Vagina (tissue), 2 donors: ENCODE measurements at regions not wholly inside any gene's neighbourhood (a gene's known extent, or its start where the extent isn't known, plus 50 kb on each side); places are given as distances from the start of the nearest gene placed in this dataset.

Experiments used
- DNase-seq, 2 donors: peaks; one replicate each; pipeline ENCODE4 v3.0.0-alpha.2; 2017; ENCODE audit errors: extremely low spot score in 2 of 2
- H3K27ac ChIP-seq: fragments of 200-600 bp; sonication (generic); one replicate; pipeline ENCODE4 v1.5.1; 2019
- H3K27me3 ChIP-seq: fragments of 200-600 bp; sonication (generic); one replicate; pipeline ENCODE4 v1.5.1; 2019
- H3K36me3 ChIP-seq, 2 donors: fragments of 200-600 bp; sonication (generic); one replicate each; pipeline ENCODE4 v1.5.1; 2017 to 2019
- H3K4me1 ChIP-seq: fragments of 200-600 bp; sonication (generic); one replicate; pipeline ENCODE4 v1.5.1; 2019
- H3K4me3 ChIP-seq, 2 donors: fragments of 200-600 bp; sonication (generic); 1 replicate in 1 of 2; 2 replicates in 1 of 2; pipeline ENCODE4 v1.5.1; 2016 to 2019
- H3K9me3 ChIP-seq: fragments of 200-600 bp; sonication (generic); one replicate; pipeline ENCODE4 v1.5.1; 2019
- POLR2A ChIP-seq, 2 donors: fragments of 450-650 bp; IDR thresholded peaks; one replicate each; pipeline ENCODE4 v1.6.1; 2017; ENCODE audit warnings: antibody characterized with exemption in 2 of 2, mild to moderate bottlenecking in 2 of 2, moderate library complexity in 2 of 2
- POLR2AphosphoS5 ChIP-seq, 2 donors: sonication (generic); formaldehyde crosslinking; IDR thresholded peaks; one replicate each; pipeline ENCODE4 v1.9.0; 2017; ENCODE audit warnings: antibody characterized with exemption in 2 of 2, mild to moderate bottlenecking in 2 of 2, low read depth in 1 of 2; ENCODE audit not compliant: insufficient read depth in 1 of 2
- intact Hi-C: fragments of 100-400 bp; cut with DNase I; formaldehyde crosslinking; loops from one replicate; pipeline ENCODE4 v1.15.1; 2023
- TF ChIP-seq, protein P1 (sequence below), 3 experiments: fragments of 450-650 bp in 2 of 3; fragments of 200-600 bp in 1 of 3; sonication (generic) in 1 of 3; IDR thresholded peaks; one replicate each; pipeline ENCODE4 v1.5.1; 2017 to 2019; ENCODE audit warnings: antibody characterized with exemption in 3 of 3, mild to moderate bottlenecking in 2 of 3, moderate library complexity in 2 of 3

DNA sequence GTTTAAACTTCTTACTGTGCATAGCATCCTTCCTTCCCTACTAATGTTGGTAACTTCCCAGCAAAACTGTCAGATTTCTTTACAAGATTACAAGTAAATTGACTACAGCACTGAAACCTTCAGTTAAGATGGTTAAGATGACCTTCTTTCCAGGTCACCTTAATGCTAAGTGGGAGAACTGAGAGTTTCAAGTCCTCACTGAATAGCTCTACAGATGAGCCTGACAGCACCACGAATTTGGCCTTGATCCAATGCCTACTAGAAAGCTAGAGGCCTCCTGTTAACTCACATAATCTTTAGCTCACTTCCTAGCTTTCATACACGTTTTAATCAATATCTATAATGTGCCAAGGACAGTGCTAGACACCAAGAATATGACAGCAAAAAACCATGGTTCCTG lies 276.0 kb upstream of the PLD5 start:
- intact Hi-C loops, result no loop called here
- Histone ChIP-seq H3K4me3 (no peak overlapping the region), H3K27ac (no peak overlapping the region), H3K4me1 (no peaks in the 10 kb centered on the region), H3K27me3 (no peaks in the 10 kb centered on the region), H3K9me3 (no peaks in the 10 kb centered on the region), H3K36me3 (no peaks in the 10 kb centered on the region)
- no peak for TF ChIP-seq POLR2AphosphoS5 (IDR thresholded peaks at IDR 0.05; ENCODE audit: insufficient read depth in 1 of 2, low read depth in 1 of 2)
- no peak for TF ChIP-seq POLR2A (IDR thresholded peaks at IDR 0.05)
- TF ChIP-seq, protein P1, sequence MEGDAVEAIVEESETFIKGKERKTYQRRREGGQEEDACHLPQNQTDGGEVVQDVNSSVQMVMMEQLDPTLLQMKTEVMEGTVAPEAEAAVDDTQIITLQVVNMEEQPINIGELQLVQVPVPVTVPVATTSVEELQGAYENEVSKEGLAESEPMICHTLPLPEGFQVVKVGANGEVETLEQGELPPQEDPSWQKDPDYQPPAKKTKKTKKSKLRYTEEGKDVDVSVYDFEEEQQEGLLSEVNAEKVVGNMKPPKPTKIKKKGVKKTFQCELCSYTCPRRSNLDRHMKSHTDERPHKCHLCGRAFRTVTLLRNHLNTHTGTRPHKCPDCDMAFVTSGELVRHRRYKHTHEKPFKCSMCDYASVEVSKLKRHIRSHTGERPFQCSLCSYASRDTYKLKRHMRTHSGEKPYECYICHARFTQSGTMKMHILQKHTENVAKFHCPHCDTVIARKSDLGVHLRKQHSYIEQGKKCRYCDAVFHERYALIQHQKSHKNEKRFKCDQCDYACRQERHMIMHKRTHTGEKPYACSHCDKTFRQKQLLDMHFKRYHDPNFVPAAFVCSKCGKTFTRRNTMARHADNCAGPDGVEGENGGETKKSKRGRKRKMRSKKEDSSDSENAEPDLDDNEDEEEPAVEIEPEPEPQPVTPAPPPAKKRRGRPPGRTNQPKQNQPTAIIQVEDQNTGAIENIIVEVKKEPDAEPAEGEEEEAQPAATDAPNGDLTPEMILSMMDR (IDR thresholded peaks at IDR 0.05), result no peak
- no peak for DNase-seq

DNA sequence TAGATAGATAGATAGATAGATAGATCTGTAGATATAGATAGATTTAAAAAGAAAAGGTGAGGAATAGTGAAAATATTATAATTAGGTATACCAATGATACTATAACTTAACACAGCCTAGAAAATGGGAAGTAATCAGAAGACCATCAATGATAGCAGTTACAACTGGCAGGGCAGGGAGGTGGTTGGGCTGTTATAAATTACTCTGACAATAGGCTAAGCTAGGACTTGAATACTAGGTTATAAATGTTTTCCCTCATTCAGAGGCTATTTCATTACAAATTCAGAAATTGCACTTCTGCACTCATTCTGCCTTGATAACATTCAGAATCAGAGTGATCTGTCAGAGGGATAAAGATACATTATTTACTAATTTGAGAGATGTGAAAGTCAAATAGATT lies 273.4 kb upstream of the PLD5 start:
- Histone ChIP-seq H3K9me3 (no peaks in the 10 kb centered on the region), H3K27ac (no peak overlapping the region), H3K27me3 (no peaks in the 10 kb centered on the region), H3K36me3 (no peaks in the 10 kb centered on the region), H3K4me1 (no peaks in the 10 kb centered on the region), H3K4me3 (no peak overlapping the region)
- TF ChIP-seq, protein P1 (IDR thresholded peaks at IDR 0.05), result no peak
- TF ChIP-seq POLR2A (IDR thresholded peaks at IDR 0.05) (no peak), POLR2AphosphoS5 (IDR thresholded peaks at IDR 0.05; ENCODE audit: insufficient read depth in 1 of 2, low read depth in 1 of 2) (no peak)
- no peak for DNase-seq
- intact Hi-C loops, result no loop called here

- Histone ChIP-seq H3K4me3 (no peak overlapping the region), H3K27ac (no peak overlapping the region), H3K4me1 (no peaks in the 10 kb centered on the region), H3K9me3 (no peaks in the 10 kb centered on the region), H3K27me3 (no peaks in the 10 kb centered on the region), H3K36me3 (no peaks in the 10 kb centered on the region)
- intact Hi-C loops, result no loop called here
- DNase-seq, result no peak
- TF ChIP-seq, protein P1 (IDR thresholded peaks at IDR 0.05), result no peak
- TF ChIP-seq POLR2A (IDR thresholded peaks at IDR 0.05), result no peak
- no peak for TF ChIP-seq POLR2AphosphoS5 (IDR thresholded peaks at IDR 0.05; ENCODE audit: insufficient read depth in 1 of 2, low read depth in 1 of 2)
Observed at GRCh38 chr1:242788771-242789170, 264.3 kb upstream of the PLD5 start.

GRCh38 chr1:242787968-242788367 lies 263.5 kb upstream of the PLD5 start:
- intact Hi-C loops, result no loop called here

DNA sequence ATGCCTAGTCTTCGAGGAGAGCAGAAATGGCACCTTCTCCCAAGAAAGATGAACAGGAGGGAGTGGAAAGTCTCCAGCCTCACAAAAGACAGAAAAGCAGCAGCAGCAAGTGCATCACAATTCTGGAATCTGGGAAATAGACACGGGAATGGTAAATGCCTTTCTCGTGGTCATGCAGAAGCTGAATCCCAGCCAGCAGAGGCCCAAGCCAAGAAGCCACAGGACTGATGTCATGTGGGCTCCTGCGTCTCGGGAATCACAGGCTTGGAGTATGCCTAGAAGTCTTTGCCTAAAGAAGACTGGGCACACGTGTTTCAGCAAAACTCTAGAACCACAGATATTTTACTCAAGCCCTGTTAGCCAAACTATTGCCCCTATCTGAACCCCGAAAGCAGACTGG lies 260.3 kb upstream of the PLD5 start:
- TF ChIP-seq, protein P1 (IDR thresholded peaks at IDR 0.05), result no peak
- TF ChIP-seq POLR2AphosphoS5 (IDR thresholded peaks at IDR 0.05; ENCODE audit: insufficient read depth in 1 of 2, low read depth in 1 of 2), result no peak
- TF ChIP-seq POLR2A (IDR thresholded peaks at IDR 0.05), result no peak
- no peaks in the 10 kb centered on the region for H3K9me3 ChIP-seq
- intact Hi-C loops, result no loop called here
- no peak overlapping the region for H3K4me3 ChIP-seq
- DNase-seq, result no peak
- H3K27me3 ChIP-seq, result no peaks in the 10 kb centered on the region
- H3K36me3 ChIP-seq, result no peaks in the 10 kb centered on the region
- H3K27ac ChIP-seq, result no peak overlapping the region
- no peaks in the 10 kb centered on the region for H3K4me1 ChIP-seq

More at GRCh38 chr1:242787968-242788367, 263.5 kb upstream of the PLD5 start:
- TF ChIP-seq POLR2A (IDR thresholded peaks at IDR 0.05), result no peak
- TF ChIP-seq POLR2AphosphoS5 (IDR thresholded peaks at IDR 0.05; ENCODE audit: insufficient read depth in 1 of 2, low read depth in 1 of 2), result no peak
- TF ChIP-seq, protein P1 (IDR thresholded peaks at IDR 0.05), result no peak
- no peak for DNase-seq
- Histone ChIP-seq H3K27ac (no peak overlapping the region), H3K36me3 (no peaks in the 10 kb centered on the region), H3K27me3 (no peaks in the 10 kb centered on the region), H3K4me1 (no peaks in the 10 kb centered on the region), H3K4me3 (no peak overlapping the region), H3K9me3 (no peaks in the 10 kb centered on the region)
